ENCODE measurements at regions not wholly inside any gene's neighbourhood (a gene's known extent, or its start where the extent isn't known, plus 50 kb on each side); places are given as distances from the start of the nearest gene placed in this dataset.

DNA sequence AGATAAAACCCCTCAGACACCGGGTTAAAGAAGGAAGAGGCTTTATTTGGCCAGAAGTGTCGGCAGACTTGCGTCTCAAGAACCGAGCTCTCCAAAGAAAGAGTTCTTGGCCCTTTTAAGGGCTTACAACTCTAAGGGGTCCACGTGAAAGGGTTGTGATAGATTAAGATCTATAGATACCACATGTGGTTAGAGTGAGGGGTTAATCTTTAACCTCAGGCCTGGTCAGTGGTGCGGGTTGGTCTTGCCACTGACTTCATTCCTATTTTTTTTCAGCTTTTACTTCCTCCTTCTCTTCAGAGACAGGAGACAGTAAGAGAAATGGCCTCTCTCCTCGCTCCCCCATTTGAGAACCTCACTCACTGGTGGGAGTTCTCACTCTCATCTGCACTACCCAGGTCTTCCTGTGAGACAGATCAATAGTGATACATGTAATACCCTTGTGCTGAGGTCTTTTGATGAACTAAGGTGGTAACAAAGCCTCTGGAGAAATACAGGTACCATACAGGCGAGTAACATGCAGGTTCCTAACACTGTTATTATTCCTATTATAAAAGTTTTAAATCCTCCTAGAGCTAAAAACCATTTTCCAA is 52.4 kb upstream of the COX7C start:
- no peak for TF ChIP-seq TCF12 (IDR thresholded peaks at IDR 0.05; ENCODE audit: low read depth)
- TF ChIP-seq EGR1 (IDR thresholded peaks at IDR 0.05) = no peak
- TF ChIP-seq ZBTB7A (IDR thresholded peaks at IDR 0.05; ENCODE audit: low read depth) = no peak
- TF ChIP-seq, protein P1, sequence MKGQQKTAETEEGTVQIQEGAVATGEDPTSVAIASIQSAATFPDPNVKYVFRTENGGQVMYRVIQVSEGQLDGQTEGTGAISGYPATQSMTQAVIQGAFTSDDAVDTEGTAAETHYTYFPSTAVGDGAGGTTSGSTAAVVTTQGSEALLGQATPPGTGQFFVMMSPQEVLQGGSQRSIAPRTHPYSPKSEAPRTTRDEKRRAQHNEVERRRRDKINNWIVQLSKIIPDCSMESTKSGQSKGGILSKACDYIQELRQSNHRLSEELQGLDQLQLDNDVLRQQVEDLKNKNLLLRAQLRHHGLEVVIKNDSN (IDR thresholded peaks at IDR 0.05) = no peak
- TF ChIP-seq RAD21 (IDR thresholded peaks at IDR 0.05; ENCODE audit: low read depth) = no peak
- TF ChIP-seq TEAD4 (IDR thresholded peaks at IDR 0.05) = no peak
- TF ChIP-seq FOXM1 (IDR thresholded peaks at IDR 0.05; ENCODE audit: borderline replicate concordance, low read depth) = no peak
- TF ChIP-seq CEBPB (IDR thresholded peaks at IDR 0.05) = no peak
- no peak for TF ChIP-seq EP300 (IDR thresholded peaks at IDR 0.05; ENCODE audit: borderline replicate concordance)
- TF ChIP-seq, protein P2, sequence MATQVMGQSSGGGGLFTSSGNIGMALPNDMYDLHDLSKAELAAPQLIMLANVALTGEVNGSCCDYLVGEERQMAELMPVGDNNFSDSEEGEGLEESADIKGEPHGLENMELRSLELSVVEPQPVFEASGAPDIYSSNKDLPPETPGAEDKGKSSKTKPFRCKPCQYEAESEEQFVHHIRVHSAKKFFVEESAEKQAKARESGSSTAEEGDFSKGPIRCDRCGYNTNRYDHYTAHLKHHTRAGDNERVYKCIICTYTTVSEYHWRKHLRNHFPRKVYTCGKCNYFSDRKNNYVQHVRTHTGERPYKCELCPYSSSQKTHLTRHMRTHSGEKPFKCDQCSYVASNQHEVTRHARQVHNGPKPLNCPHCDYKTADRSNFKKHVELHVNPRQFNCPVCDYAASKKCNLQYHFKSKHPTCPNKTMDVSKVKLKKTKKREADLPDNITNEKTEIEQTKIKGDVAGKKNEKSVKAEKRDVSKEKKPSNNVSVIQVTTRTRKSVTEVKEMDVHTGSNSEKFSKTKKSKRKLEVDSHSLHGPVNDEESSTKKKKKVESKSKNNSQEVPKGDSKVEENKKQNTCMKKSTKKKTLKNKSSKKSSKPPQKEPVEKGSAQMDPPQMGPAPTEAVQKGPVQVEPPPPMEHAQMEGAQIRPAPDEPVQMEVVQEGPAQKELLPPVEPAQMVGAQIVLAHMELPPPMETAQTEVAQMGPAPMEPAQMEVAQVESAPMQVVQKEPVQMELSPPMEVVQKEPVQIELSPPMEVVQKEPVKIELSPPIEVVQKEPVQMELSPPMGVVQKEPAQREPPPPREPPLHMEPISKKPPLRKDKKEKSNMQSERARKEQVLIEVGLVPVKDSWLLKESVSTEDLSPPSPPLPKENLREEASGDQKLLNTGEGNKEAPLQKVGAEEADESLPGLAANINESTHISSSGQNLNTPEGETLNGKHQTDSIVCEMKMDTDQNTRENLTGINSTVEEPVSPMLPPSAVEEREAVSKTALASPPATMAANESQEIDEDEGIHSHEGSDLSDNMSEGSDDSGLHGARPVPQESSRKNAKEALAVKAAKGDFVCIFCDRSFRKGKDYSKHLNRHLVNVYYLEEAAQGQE (IDR thresholded peaks at IDR 0.05; ENCODE audit: low read depth) = no peak
- TF ChIP-seq CREB1 (IDR thresholded peaks at IDR 0.05; ENCODE audit: low read depth) = no peak

DNA sequence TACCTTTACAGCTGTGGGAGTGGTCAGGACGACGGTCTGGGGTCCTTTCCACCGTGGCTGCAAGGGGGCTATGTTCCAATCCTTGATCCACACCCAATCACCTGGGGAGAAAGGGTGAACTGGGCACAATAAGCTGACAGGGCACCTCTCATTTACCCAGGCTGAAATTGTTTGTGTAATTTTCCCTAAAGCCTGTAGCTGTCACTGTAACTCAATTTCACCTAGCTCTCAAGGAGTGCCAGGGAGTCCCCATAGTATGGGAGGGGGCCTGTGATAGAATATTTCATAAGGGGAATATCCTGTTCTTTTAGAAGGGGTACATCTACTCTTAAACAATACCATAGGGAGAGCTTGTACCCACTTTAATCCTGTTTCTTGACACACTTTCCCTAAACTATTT is 51.7 kb upstream of the COX7C start:
- peak; percentile 36; the same call in 1 of the 2 replicates for TF ChIP-seq RAD21 (IDR thresholded peaks at IDR 0.05; ENCODE audit: low read depth)
